Right renal cortex interstitium (tissue), 3 donors: ENCODE measurements at regions not wholly inside any gene's neighbourhood (a gene's known extent, or its start where the extent isn't known, plus 50 kb on each side); places are given as distances from the start of the nearest gene placed in this dataset.

Experiments used
- DNase-seq, 3 donors: peaks; one replicate each; pipeline ENCODE4 v3.0.0-alpha.2; 2013; ENCODE audit warnings: low read depth in 3 of 3, low spot score in 2 of 3

DNA sequence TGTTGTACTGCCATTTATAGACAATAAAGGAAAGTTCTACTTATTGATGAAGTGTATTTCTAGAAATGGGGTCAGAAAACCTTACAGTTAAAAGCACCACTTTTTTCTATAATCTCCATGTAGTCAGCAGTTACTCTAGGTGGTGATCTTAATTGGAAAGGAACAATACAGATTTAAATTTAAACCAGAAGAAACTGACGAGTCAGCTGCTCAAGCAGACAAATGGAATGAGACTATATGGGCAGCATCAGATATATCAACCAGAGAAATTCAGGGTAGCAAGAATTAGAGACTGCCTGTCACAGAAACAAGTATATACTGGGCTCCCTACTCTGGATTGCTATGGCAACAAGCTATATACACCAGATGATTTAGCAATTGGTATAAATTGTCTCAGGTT lies 99.6 kb upstream of the SCG2 start:
- DNase-seq: no peak

DNA sequence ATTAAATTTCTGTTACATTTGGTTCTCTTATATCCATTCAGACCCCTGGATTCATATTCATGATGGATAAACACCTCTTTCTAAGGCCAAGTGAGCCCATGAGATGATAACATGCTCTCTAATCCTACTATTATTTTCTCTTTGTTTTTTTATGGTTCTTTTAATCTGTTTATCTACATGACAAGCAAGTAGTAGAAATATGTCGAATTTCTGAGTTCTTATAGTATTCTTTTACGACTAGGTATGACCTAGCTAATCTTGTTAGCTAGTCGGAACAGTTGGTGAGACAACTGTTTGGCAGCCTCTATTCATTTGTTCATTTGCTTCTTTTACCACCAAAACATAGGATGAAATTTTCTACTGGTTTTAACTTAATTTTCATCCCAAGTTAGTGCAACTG lies 98.1 kb upstream of the SCG2 start:
- no peak for DNase-seq

DNA sequence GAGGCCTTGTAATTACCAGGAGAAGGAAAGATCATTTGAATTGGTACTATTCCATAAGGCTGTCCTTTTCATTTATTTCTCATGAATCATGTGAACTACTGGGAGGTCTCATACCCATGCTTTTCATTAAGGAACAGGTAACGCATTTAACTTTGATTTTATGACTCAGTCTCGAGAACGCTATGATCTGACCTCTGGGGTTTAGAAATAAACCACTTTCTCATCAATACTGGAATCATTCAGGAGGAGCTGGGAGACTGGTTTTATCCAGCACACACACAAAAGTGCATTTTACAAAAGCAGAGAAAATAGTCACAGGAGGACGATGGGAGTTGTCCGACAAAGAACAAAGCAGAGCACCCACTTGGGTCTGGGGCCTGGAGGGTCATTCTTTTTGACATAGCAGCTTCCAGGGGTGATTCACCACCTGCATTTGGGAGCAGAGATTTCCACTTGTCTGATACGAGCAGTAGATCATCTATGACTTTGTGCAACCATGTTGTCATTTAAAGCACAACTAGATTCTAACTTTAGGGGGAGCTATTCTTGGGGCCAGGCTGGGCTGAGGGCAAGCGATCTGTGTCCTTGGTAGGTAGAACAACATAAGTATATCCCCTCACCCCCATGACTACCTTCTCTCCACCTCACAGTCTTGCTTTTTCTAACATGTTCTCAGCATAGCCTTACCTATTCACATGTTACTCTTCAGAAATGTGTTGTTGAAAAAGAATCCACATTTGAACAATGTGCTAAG lies 95.9 kb upstream of the SCG2 start:
- no peak for DNase-seq

DNA sequence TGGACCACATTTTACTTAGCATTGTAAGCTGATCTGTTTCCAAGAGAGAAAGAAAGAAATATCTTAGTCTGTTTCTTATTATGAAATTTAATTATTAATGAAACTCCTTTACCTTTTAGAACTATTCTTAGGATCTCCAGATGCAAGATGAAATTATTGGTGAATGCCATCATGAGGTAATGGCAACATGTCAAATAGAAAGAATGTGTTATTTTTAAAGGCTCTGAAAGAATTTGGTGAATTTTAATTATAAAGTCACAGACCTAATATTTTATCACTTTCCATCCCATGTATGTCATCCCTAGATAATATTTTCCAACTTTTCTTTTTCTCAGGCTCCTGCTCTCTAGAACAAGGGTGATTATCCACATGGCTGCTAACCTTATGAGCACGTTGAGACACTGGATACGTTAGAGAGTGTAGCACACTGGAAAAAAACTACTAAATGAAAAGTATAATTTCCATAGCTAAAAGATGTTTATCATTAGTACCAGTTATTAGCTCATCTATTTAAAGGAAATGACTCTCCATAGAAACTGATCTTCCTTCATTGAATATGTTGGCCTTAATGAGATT lies 95.2 kb upstream of the SCG2 start:
- no peak for DNase-seq

DNA sequence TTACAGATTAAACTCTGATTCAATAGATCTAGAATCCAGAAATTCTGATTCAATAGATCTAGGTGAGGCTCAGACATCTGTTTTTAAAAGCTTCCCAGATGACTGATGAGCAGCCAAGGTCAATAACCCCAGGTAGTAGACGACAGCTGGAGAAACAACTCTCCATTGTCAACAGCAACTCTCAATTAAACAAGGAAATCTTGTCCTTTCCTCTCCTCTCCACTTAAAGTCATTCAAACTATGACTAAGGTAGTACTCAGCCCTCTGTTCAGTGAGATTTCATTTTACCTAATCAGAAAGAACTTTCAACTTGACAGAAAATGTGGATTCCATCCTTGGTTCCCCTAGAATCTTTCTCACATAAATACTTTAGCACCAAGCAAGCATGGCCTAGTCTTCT lies 94.6 kb upstream of the SCG2 start:
- DNase-seq: no peak

DNA sequence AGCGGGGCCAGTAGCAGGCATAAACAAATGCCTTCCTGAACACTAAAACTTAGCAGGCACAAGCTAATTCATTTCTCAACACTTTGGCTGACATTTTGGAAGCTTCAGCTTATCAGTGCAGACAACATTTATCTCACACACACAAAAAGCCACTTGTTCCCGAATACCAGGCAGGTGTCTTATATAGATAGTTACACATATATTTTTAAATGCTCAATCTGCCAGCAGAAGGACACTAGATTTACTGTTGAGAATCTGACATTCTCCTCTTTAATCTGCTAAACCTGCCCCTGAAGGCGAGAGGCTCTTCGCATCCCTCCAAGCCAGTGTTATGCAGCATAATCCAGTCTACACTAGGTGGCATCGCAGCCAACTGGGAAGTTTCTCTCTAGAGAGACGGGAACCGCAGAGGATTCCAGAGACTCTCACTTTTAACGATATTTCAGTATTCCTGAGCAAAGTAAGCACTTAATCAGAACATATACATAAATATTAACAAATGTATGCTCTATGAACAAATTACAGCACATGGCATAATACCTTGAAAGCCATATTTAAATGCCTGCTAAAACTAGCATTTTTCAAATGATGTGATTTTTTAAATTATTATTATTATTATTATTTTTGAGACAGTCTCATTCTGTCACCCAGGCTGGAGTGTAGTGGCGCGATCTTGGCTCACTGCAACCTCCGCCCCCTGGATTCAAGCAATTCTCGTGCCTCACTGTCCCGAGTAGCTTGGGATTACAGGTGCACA lies 90.2 kb upstream of the SCG2 start:
- peak; percentile 3 to 19 (median 18) for DNase-seq

DNA sequence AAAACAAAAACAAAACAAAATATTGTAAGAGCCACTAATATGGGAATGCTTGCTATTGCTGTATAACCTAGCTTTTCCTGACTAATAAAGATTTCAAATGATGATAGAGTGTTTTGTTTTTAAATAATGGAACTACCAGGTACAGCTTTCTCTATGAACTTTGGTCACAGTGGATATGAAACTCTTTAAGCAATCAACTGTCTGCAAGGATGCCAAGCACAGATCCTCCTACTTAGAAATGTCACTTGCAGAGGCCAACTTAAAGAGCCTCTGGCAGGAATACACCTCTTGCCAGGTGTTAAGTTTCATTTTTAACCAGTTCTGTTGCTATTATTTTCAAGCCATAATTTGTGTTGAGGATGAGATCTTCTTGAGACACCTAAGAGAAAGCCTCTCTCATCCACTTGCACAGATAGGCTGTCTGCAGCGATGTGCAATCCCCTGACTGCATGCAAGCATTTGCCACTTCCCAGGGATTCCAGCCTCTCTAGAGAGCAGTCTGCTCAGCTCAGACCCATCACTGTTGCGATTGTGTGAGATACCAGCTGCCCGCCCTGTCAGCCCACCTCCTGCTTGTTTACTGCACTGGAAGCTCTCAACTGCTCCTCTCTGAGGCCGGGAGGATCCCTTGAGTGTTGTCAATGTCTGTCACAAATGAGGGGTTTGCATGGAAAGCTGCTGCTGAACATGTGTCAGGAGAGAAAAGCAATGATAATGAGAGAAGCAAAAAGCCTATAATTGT lies 86.1 kb upstream of the SCG2 start:
- no peak for DNase-seq

DNA sequence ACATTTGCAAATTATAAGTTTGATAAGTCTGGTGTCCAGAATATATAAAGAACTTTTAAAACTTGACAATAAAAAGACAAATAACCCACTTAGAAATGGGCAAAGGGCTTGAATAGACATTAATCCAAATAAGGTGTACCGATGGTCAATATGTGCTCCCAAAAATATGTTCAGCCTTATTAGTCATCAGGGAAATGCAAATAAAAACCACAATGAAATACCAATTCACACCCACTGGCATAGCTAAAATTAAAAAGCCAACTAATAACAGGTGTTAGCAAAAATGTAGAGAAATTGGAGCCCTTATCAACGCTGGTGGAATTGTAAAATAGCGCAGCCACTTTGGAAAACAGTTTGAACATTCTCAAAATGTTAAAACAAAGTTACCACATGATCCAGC lies 79.0 kb upstream of the SCG2 start:
- no peak for DNase-seq

DNA sequence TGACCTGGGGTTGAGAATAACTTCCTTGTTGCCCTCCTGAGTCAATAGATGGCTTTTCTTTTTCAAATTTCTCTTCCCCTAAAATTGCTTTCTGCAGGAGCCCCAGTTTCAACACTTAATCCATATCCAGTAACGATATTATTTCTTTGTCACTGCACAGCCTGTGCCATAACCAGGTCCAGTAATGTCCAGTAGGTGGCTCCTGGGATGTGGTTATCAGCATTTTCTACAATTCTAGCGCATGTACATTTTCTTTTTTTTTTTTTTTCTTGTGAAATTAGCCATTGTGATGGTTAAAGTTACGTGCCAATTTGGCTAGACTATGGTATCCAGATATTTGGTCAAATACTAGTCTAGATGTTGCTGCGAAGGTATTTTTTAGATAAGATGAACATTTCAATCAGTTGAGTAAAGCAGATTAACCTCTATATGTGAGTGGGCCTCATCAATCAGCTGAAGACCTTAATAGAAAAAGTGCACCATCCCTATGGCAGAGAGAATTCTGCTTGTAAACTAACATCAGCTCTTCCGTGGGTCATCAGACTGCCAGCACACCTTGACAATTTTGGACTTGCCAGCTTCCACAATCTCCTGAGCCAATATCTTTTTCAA lies 72.9 kb upstream of the SCG2 start:
- DNase-seq: peak in 1 of 3 donors; percentile 4

DNA sequence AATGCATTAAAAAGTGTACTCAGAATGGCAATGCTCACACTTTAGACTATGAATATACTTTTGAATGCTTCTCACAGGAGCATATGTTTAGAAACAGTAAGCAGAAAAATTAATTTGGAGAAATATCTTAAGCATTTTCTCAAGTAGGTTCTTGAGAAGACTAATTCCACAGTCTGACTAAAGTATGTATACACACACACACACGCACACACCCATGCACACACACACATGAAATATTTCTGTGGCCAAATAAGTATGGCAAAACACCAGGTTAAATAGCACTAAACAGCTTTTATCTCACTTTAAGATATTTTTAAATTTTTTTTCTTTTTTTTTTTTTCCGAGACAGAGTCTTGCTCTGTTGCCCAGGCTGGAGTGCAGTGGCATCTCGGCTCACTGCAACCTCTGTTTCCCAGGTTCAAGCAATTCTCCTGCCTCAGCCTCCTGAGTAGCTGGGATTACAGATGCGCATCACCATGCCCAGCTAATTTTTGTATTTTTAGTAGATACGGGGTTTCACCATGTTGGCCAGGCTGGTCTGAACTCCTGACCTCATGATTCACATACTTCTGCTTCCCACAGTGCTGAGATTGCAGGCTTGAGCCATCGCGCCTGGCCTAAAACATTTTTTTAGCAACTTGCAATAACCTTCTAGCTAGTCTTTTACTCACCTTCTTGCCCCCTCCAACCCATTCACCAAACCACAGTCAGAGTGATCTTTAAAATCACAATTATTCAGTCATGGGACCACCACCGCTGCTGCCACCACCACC lies 67.5 kb upstream of the SCG2 start:
- DNase-seq: no peak

DNA sequence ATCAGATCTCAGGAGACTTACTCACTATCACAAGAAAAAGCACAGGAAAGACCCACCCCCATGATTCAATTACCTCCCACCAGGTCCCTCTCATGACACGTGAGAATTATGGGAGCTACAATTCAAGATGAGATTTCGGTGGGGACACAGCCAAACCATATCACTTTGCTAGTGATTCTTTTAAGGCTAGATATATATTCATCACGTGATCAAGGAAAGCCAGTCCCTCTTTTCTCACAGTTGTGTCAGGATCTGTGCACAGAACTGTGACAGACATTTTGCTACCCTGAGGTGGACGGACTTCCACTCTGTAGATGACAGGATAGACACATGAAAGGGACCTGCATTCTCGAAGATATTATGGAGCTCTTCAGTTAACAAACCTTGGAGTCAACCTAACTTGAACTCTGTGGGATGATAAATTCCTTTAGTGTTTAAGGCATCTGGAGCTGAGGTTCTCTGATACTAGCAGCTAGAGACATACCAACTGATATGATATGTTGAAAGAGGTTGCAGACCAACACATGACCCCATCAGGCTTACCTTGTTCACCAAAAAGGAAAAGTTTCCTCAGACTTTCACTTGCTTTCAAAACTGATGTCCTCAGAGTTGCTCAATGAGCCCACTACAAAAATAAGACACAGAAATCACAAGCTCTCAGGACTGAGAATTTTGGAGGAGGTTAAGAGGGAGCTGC lies 66.3 kb upstream of the SCG2 start:
- DNase-seq: no peak

DNA sequence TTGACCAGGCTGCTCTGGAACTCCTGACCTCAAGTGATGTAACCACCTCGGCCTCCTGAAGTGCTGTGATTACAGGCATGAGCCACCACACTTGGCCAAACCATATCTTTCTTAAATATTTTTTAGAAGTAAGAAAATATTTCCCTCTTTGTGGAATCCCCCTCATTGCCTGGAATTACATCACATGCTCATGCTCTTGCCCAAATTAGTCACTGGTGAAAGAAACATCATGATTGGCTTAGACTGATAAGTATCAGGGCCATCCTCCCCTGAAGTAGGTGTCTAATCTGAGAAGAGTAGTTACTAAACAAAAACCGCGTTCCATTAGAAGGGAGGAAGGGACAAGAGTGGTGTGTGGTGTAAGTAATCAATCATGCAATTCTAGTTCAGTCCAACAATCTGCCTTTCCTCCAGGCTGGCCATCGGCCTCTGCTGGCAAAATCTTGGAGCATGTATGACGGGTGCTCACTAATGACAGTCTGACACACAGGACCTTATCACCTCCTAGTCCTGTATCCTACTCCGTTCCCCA lies 52.3 kb upstream of the SCG2 start:
- no peak for DNase-seq

DNA sequence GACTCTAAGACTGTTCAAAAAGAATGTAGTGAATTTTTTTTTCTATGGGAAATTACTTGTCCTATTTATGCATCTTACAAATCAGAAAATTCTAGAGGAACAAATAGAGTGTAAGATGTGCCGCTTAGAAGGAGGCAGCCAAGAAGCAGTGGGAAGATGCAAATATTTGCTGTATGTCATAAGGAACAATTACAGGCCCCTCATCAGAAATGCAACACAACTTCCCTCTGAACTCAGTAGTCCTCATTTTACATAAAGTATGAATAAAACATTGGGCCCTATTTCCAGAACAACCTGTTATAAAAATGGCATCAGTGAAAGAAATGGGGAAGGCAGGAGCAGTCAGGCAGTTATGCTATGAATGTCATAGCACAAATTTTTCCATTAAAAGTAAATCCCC lies 50.7 kb upstream of the SCG2 start:
- DNase-seq: no peak

DNA sequence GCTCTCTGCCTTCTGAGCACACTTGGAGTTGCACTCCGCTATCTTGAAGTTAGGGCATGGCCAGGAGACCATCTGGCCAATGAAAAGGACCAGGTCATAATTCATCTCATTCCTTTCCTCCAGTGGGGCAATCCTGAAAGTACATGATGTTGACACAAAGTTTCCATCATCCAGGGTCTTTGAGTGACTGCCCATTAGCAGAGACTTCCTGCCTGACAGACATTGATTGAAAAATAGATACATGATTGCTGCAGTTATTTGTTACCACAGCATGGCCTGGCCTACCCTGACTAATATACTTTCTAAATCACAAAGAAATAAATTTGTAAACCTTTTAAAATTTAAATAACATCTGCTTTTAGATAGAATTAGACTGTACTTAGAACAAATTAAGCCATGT lies 50.0 kb upstream of the SCG2 start:
- DNase-seq: no peak
